K562 (cell line): ENCODE measurements at regions not wholly inside any gene's neighbourhood (a gene's known extent, or its start where the extent isn't known, plus 50 kb on each side); places are given as distances from the start of the nearest gene placed in this dataset.

Experiments used
- ATAC-seq: fragments of 200-7000 bp; cut with Tn5 transposase; 3 replicates; pipeline ENCODE4 v1.9.1; 2020; ENCODE audit warnings: moderate library complexity
- BruUV-seq: library from RNA; stranded (reverse); fragments of 400-500 nt; replicated peaks from 2 replicates; lab custom pipeline; 2021; lab: Mats Ljungman, UMichigan
- CTCF ChIA-PET: fragments of 300-600 bp; formaldehyde crosslinking; extraction: SDS; loops from one replicate; lab custom pipeline; 2021; ENCODE audit warnings: low intra/inter-chr PET ratio; lab: Yijun Ruan, JAX
- POLR2A ChIA-PET: fragments of 300-600, 350-650 bp; sonication (Branson Sonifier 250); formaldehyde crosslinking; extraction: SDS; loops from one replicate; lab custom pipeline; 2021; ENCODE audit warnings: antibody characterized with exemption, inconsistent platforms; lab: Yijun Ruan, JAX
- DNase-seq, 4 experiments: peaks; one replicate each; pipeline versions ENCODE4 v3.0.0 to v3.0.0-alpha.2; 2011 to 2018; ENCODE audit warnings: low spot score in 3 of 4, mixed read lengths in 3 of 4; ENCODE audit errors: extremely low read depth in 1 of 4
- FAIRE-seq: peaks from 2 replicates; lab custom pipeline; 2011; peaks lifted over from hg19 to GRCh38; lab: Jason Lieb, UNC
- H2AFZ ChIP-seq: 2 replicates; pipeline ENCODE4 v1.6.0; 2011; ENCODE audit warnings: low read depth, low read length, control low read depth, inconsistent platforms
- H3K27ac ChIP-seq: fragments of 200-600 bp; 3 replicates; pipeline ENCODE4 v1.8.0; 2011; ENCODE audit warnings: low read depth, mild to moderate bottlenecking, control low read depth, inconsistent platforms, low read length, moderate library complexity, mixed read lengths; ENCODE audit errors: extremely low read depth
- H3K27me3 ChIP-seq, 2 experiments: fragments of 300-600 bp in 1 of 2; 2 replicates in 1 of 2; 3 replicates in 1 of 2; pipeline versions ENCODE4 v1.6.0 to v1.8.0; 2011; ENCODE audit warnings: inconsistent platforms in 2 of 2, low read length in 2 of 2, mild to moderate bottlenecking in 1 of 2, mixed read lengths in 1 of 2, moderate library complexity in 1 of 2; ENCODE audit not compliant: control insufficient read depth in 2 of 2, insufficient read depth in 2 of 2
- H3K36me3 ChIP-seq: fragments of 300-600 bp; 3 replicates; pipeline ENCODE4 v1.8.0; 2011; ENCODE audit warnings: mild to moderate bottlenecking, low read length, inconsistent platforms; ENCODE audit not compliant: control insufficient read depth, insufficient read depth
- H3K4me1 ChIP-seq, 2 experiments: fragments of 200-600 bp in 1 of 2; replicated peaks in 1 of 2; 2 replicates in 1 of 2; 3 replicates in 1 of 2; pipeline versions ENCODE4 v1.5.1 to v1.8.0; 2011; ENCODE audit warnings: inconsistent platforms in 2 of 2, low read length in 2 of 2, mild to moderate bottlenecking in 1 of 2, mixed read lengths in 1 of 2, moderate library complexity in 1 of 2; ENCODE audit not compliant: control insufficient read depth in 2 of 2, insufficient read depth in 2 of 2
- H3K4me2 ChIP-seq: 2 replicates; pipeline ENCODE4 v1.6.1; 2011; ENCODE audit warnings: low read length, control low read depth, inconsistent platforms, mixed read lengths; ENCODE audit not compliant: insufficient read depth
- H3K4me3 ChIP-seq: fragments of 200-600 bp; sonication (generic), shearing (Covaris generic); 2 replicates; pipeline ENCODE4 v1.5.1; 2016; ENCODE audit warnings: control low read depth, inconsistent platforms
- H3K79me2 ChIP-seq: fragments of 200-600 bp; 3 replicates; pipeline ENCODE4 v1.8.0; 2011; ENCODE audit warnings: low read length, inconsistent platforms; ENCODE audit not compliant: control insufficient read depth, insufficient read depth
- H3K9ac ChIP-seq, 2 experiments: 2 replicates each; pipeline versions ENCODE4 v1.6.0 to v1.6.1; 2011; ENCODE audit warnings: low read depth in 2 of 2, low read length in 2 of 2, control low read depth in 1 of 2, inconsistent platforms in 1 of 2, mild to moderate bottlenecking in 1 of 2, mixed read lengths in 1 of 2; ENCODE audit not compliant: insufficient read depth in 1 of 2
- H3K9me1 ChIP-seq: one replicate; pipeline ENCODE4 v1.6.0; 2011; ENCODE audit warnings: inconsistent platforms, mild to moderate bottlenecking, low read length, moderate library complexity; ENCODE audit not compliant: control insufficient read depth, insufficient read depth
- H3K9me3 ChIP-seq: replicated peaks from 2 replicates; pipeline ENCODE4 v1.5.1; 2011; ENCODE audit warnings: low read depth, low read length, inconsistent platforms; ENCODE audit not compliant: control insufficient read depth, insufficient read depth
- H4K20me1 ChIP-seq: replicated peaks from 2 replicates; pipeline ENCODE4 v1.6.1; 2011; ENCODE audit warnings: low read length, inconsistent platforms, mixed read lengths; ENCODE audit not compliant: control insufficient read depth, insufficient read depth
- ASH1L ChIP-seq: fragments of 450-650 bp; IDR thresholded peaks from 2 replicates; pipeline ENCODE4 v1.6.1; 2018; ENCODE audit warnings: borderline replicate concordance, mild to moderate bottlenecking, low read depth; ENCODE audit not compliant: partially characterized antibody
- CCNT2 ChIP-seq: IDR thresholded peaks from 2 replicates; pipeline ENCODE4 v1.6.1; 2011; ENCODE audit warnings: borderline replicate concordance, low read depth, mild to moderate bottlenecking, moderate library complexity, mixed read lengths, low read length; ENCODE audit not compliant: insufficient read length; ENCODE audit errors: extremely low read depth
- DACH1 ChIP-seq: fragments of 450-650 bp; IDR thresholded peaks from 2 replicates; pipeline ENCODE4 v1.6.1; 2018; ENCODE audit not compliant: partially characterized antibody
- FOSL1 ChIP-seq: fragments of 200-800 bp; sonication (Bioruptor generic); conservative IDR thresholded peaks from 2 replicates; pipeline ENCODE4 v1.6.1; 2016; ENCODE audit warnings: missing genetic modification characterization, missing compliant biosample characterization
- GTF2A2 ChIP-seq: IDR thresholded peaks from 2 replicates; pipeline ENCODE4 v1.6.1; 2016; ENCODE audit warnings: mild to moderate bottlenecking, missing genetic modification characterization, missing compliant biosample characterization
- MEF2D ChIP-seq: conservative IDR thresholded peaks from 2 replicates; pipeline ENCODE4 v1.6.1; 2016; ENCODE audit warnings: low read depth, missing genetic modification characterization, missing compliant biosample characterization
- PHB ChIP-seq: fragments of 250-450 bp; sonication (Bioruptor Pico); IDR thresholded peaks from 2 replicates; pipeline ENCODE4 v1.5.0; 2021
- ZBTB17 ChIP-seq: fragments of 450-650 bp; formaldehyde crosslinking; IDR thresholded peaks from 2 replicates; pipeline ENCODE4 v1.4.0; 2020; ENCODE audit warnings: mild to moderate bottlenecking
- ZBTB7A ChIP-seq: IDR thresholded peaks from 2 replicates; pipeline ENCODE4 v1.6.1; 2011; ENCODE audit warnings: low read depth, mild to moderate bottlenecking, low read length, moderate library complexity, borderline replicate concordance; ENCODE audit not compliant: control insufficient read depth
- ZNF232 ChIP-seq: sonication (generic); formaldehyde crosslinking; IDR thresholded peaks from 2 replicates; pipeline ENCODE4 v1.8.0; 2022; ENCODE audit warnings: mild to moderate bottlenecking, missing genetic modification reagents
- ZNF778 ChIP-seq: fragments of 450-650 bp; formaldehyde crosslinking; IDR thresholded peaks from 2 replicates; pipeline ENCODE4 v1.4.0; 2020; ENCODE audit warnings: mild to moderate bottlenecking, moderate library complexity
- WGBS: fragments of 100-300 bp; shearing (Covaris generic); methylation state at CpG from one replicate; pipeline ENCODE4 v1.1.6; 2016; ENCODE audit warnings: low coverage, mixed read lengths; ENCODE audit not compliant: insufficient coverage; ENCODE audit errors: missing lambda C conversion rate; 5-methylcytosine and 5-hydroxymethylcytosine counted together
- in situ Hi-C: fragments of 300-500 bp; cut with MboI; formaldehyde crosslinking; loops from 4 replicates; pipeline ENCODE4 v1.15.0; 2018; ENCODE audit warnings: inconsistent platforms, mixed read lengths
- intact Hi-C: fragments of 100-400 bp; cut with micrococcal nuclease; formaldehyde crosslinking; loops from 2 replicates; pipeline ENCODE4 v1.14.2; 2022
- TF ChIP-seq, protein P1 (sequence below): fragments of 250-450 bp; sonication (Bioruptor Pico); IDR thresholded peaks from 2 replicates; pipeline ENCODE4 v1.8.0; 2022; ENCODE audit warnings: inconsistent platforms
- TF ChIP-seq, protein P2 (sequence below): fragments of 250-450 bp; sonication (Bioruptor Pico); IDR thresholded peaks from 2 replicates; pipeline ENCODE4 v1.8.0; 2022; ENCODE audit warnings: inconsistent platforms, mild to moderate bottlenecking, moderate library complexity, borderline replicate concordance
- TF ChIP-seq, protein P3 (sequence below): fragments of 250-450 bp; sonication (Bioruptor Pico); IDR thresholded peaks from 2 replicates; pipeline ENCODE4 v1.4.0; 2020; ENCODE audit warnings: mild to moderate bottlenecking, moderate library complexity

DNA sequence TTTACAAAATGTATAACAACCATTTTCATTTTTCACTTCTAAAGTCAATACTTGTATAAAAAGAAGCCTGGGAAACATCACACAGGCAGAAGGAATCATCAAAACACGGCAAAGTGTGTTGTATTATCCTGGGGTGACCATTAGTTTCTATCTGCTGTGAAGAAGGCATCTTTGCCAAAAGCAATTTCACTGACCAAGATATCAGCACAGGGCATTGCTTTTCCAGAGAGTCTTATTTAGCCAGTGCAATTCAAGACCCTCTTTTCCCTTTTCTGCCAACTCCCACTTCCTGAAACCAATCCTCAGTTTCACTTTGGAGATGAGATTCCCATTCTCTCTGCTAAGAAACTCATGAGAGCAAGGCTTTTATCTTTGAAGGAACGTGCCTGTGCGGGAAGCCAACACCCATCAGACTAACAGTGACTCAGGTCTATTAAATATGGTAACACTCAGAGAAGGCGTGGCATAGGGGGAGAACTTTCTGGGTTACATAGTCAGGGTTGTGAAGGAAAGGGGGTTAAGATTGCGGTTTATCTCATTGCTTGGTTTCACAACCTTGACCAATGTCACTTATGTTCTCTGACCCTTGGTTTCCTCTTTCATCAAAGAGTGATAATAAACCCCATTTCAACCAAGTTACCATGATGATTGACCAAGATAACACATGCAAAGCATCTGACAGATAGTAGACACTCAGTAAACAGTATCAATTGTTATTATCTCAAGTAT is 666.9 kb upstream of the KLF4 start (continued):
- TF ChIP-seq ZNF232 (CRISPR knock-in tag), result no peak
- TF ChIP-seq, protein P1, sequence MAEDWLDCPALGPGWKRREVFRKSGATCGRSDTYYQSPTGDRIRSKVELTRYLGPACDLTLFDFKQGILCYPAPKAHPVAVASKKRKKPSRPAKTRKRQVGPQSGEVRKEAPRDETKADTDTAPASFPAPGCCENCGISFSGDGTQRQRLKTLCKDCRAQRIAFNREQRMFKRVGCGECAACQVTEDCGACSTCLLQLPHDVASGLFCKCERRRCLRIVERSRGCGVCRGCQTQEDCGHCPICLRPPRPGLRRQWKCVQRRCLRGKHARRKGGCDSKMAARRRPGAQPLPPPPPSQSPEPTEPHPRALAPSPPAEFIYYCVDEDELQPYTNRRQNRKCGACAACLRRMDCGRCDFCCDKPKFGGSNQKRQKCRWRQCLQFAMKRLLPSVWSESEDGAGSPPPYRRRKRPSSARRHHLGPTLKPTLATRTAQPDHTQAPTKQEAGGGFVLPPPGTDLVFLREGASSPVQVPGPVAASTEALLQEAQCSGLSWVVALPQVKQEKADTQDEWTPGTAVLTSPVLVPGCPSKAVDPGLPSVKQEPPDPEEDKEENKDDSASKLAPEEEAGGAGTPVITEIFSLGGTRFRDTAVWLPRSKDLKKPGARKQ (CRISPR knock-in tag), result no peak
- no peak for TF ChIP-seq MEF2D (tag)
- peak; percentile 24 for TF ChIP-seq DACH1
- TF ChIP-seq GTF2A2 (tag), result no peak
- TF ChIP-seq ZBTB7A, result no peak
- TF ChIP-seq CCNT2, result peak; percentile 40

DNA sequence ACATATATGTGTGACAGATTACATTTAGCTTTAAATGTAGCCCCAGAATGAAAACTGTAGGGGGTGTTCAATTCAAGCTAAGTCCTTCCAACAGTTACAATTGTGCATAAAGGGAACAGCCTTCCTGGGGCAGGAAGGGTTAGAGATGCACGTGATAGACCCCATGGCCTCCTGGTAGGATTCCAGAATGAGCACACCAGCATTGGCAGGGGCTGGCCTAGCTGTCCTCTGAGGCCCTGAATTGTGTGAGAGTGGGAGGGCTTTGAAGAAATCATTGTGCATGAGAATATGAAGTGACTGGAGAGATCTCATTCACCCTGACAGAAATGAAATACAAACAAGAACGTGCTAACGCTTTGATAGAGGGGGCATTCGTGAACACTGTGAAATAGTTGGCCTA is 663.8 kb upstream of the KLF4 start:
- CTCF ChIA-PET, result no interaction called here
- TF ChIP-seq, protein P2, sequence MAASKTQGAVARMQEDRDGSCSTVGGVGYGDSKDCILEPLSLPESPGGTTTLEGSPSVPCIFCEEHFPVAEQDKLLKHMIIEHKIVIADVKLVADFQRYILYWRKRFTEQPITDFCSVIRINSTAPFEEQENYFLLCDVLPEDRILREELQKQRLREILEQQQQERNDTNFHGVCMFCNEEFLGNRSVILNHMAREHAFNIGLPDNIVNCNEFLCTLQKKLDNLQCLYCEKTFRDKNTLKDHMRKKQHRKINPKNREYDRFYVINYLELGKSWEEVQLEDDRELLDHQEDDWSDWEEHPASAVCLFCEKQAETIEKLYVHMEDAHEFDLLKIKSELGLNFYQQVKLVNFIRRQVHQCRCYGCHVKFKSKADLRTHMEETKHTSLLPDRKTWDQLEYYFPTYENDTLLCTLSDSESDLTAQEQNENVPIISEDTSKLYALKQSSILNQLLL, result no peak
- TF ChIP-seq ASH1L (no peak), ZNF778 (CRISPR knock-in tag) (no peak), FOSL1 (no peak), ZBTB17 (CRISPR knock-in tag) (no peak), PHB (CRISPR knock-in tag) (no peak)
- TF ChIP-seq, protein P3, sequence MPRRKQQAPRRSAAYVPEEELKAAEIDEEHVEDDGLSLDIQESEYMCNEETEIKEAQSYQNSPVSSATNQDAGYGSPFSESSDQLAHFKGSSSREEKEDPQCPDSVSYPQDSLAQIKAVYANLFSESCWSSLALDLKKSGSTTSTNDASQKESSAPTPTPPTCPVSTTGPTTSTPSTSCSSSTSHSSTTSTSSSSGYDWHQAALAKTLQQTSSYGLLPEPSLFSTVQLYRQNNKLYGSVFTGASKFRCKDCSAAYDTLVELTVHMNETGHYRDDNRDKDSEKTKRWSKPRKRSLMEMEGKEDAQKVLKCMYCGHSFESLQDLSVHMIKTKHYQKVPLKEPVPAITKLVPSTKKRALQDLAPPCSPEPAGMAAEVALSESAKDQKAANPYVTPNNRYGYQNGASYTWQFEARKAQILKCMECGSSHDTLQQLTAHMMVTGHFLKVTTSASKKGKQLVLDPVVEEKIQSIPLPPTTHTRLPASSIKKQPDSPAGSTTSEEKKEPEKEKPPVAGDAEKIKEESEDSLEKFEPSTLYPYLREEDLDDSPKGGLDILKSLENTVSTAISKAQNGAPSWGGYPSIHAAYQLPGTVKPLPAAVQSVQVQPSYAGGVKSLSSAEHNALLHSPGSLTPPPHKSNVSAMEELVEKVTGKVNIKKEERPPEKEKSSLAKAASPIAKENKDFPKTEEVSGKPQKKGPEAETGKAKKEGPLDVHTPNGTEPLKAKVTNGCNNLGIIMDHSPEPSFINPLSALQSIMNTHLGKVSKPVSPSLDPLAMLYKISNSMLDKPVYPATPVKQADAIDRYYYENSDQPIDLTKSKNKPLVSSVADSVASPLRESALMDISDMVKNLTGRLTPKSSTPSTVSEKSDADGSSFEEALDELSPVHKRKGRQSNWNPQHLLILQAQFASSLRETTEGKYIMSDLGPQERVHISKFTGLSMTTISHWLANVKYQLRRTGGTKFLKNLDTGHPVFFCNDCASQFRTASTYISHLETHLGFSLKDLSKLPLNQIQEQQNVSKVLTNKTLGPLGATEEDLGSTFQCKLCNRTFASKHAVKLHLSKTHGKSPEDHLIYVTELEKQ (CRISPR knock-in tag), result no peak

More for the DNA sequence above, 663.8 kb upstream of the KLF4 start:
- in situ Hi-C loops (no loop called here), intact Hi-C loops (no loop called here)
- no peak overlapping the region for H3K4me2 ChIP-seq
- 24% methylated on average over 4 of the region's 4 CpGs for WGBS
- FAIRE-seq (no peak), ATAC-seq (no peak), DNase-seq (no peak)
- H3K9me1 ChIP-seq, result no peaks in the 10 kb centered on the region
- H3K27ac ChIP-seq, result no peak overlapping the region
- no peak overlapping the region for H2AFZ ChIP-seq
- no peaks in the 10 kb centered on the region for H4K20me1 ChIP-seq
- BruUV-seq, result no TSS peak
- H3K9ac ChIP-seq, result no peak overlapping the region
- H3K9me3 ChIP-seq, result no peaks in the 10 kb centered on the region
- POLR2A ChIA-PET, result interaction anchor here (0.9 kb wide), 1 partner anchor 9 kb away, joined by 3 read pairs; no protein-coding TSS in a partner anchor
- 0 out of 5 replicates have a peak, but pooled peaks cover 0 to under 1% of the 10 kb centered on the region in 2 experiments for H3K27me3 ChIP-seq
- no peak overlapping the region for H3K4me3 ChIP-seq
- no peaks in the 10 kb centered on the region for H3K79me2 ChIP-seq
- peaks cover 0 to 16% of the 10 kb centered on the region in 2 experiments; a peak in 2 of 5 replicates for H3K4me1 ChIP-seq
- no peaks in the 10 kb centered on the region for H3K36me3 ChIP-seq
